Ammon's horn (tissue), 1 donor: ENCODE measurements at regions not wholly inside any gene's neighbourhood (a gene's known extent, or its start where the extent isn't known, plus 50 kb on each side); places are given as distances from the start of the nearest gene placed in this dataset.

Source experiments
- DNase-seq: peaks from one replicate; pipeline ENCODE4 v3.0.0-alpha.2; 2016; ENCODE audit warnings: low spot score

GRCh38 chr12:73361156-73361863, 1089.1 kb downstream of the TRHDE start:
- no peak for DNase-seq

GRCh38 chr12:73361864-73362230, 1089.7 kb downstream of the TRHDE start:
- DNase-seq: no peak

- DNase-seq: no peak
These were observed 1090.5 kb downstream of the TRHDE start for GRCh38 chr12:73362666-73363065.

GRCh38 chr12:73372856-73373255, 1100.7 kb downstream of the TRHDE start:
- DNase-seq: peak; percentile 8

GRCh38 chr12:73374360-73374759, 1102.2 kb downstream of the TRHDE start:
- no peak for DNase-seq

- DNase-seq: no peak
These were observed 1111.5 kb downstream of the TRHDE start for GRCh38 chr12:73383584-73384222.

GRCh38 chr12:73384592-73384991, 1112.4 kb downstream of the TRHDE start:
- DNase-seq: no peak

GRCh38 chr12:73390261-73390660, 1118.1 kb downstream of the TRHDE start:
- no peak for DNase-seq

- DNase-seq: no peak
These were observed 1124.6 kb upstream of the ATXN7L3B start for GRCh38 chr12:73413051-73413450.

- DNase-seq: no peak
These were observed 1123.7 kb upstream of the ATXN7L3B start for GRCh38 chr12:73413974-73414373.

GRCh38 chr12:73414926-73415325, 1122.7 kb upstream of the ATXN7L3B start:
- DNase-seq: no peak

- DNase-seq: no peak
These were observed 1119.1 kb upstream of the ATXN7L3B start for GRCh38 chr12:73418541-73418940.

- DNase-seq: peak; percentile 2
These were observed 1115.8 kb upstream of the ATXN7L3B start for GRCh38 chr12:73421832-73422231.

- no peak for DNase-seq
These were observed 1113.2 kb upstream of the ATXN7L3B start for GRCh38 chr12:73424484-73424883.

GRCh38 chr12:73445658-73446324, 1091.8 kb upstream of the ATXN7L3B start:
- DNase-seq: no peak

GRCh38 chr12:73452672-73453469, 1084.8 kb upstream of the ATXN7L3B start:
- DNase-seq: no peak

- no peak for DNase-seq
These were observed 1077.4 kb upstream of the ATXN7L3B start for GRCh38 chr12:73460212-73460611.

- DNase-seq: no peak
These were observed 1072.5 kb upstream of the ATXN7L3B start for GRCh38 chr12:73465106-73465505.

- no peak for DNase-seq
These were observed 1051.4 kb upstream of the ATXN7L3B start for GRCh38 chr12:73486256-73486655.

- no peak for DNase-seq
These were observed 1031.0 kb upstream of the ATXN7L3B start for GRCh38 chr12:73506611-73507010.

GRCh38 chr12:73514672-73515071, 1023.0 kb upstream of the ATXN7L3B start:
- no peak for DNase-seq

- DNase-seq: no peak
These were observed 1019.8 kb upstream of the ATXN7L3B start for GRCh38 chr12:73517859-73518258.
